Left renal pelvis (tissue), 4 donors: ENCODE measurements at regions not wholly inside any gene's neighbourhood (a gene's known extent, or its start where the extent isn't known, plus 50 kb on each side); places are given as distances from the start of the nearest gene placed in this dataset.
"Not testable (repeated sequence)": the region's sequence is repeated elsewhere in the genome, so short reads cannot be mapped to it uniquely, and the experiment has no call there.

Experiments
- DNase-seq, 4 donors: peaks; one replicate each; pipeline ENCODE4 v3.0.0-alpha.2; 2013; ENCODE audit warnings: low read depth in 4 of 4, low spot score in 3 of 4

GRCh38 chr2:105691947-105692390 lies 52.7 kb upstream of the NCK2 start:
- DNase-seq, result no peak

GRCh38 chr2:105690566-105690965 lies 54.1 kb upstream of the NCK2 start:
- no peak for DNase-seq

- no peak for DNase-seq
Observed at GRCh38 chr2:105689484-105689883, 55.2 kb upstream of the NCK2 start.

GRCh38 chr2:105688946-105689345 lies 55.8 kb upstream of the NCK2 start:
- no peak for DNase-seq

- DNase-seq, result no peak
Observed at GRCh38 chr2:105686588-105686987, 58.1 kb upstream of the NCK2 start.

- DNase-seq, result no peak
Observed at GRCh38 chr2:105683011-105683492, 61.7 kb upstream of the NCK2 start.

- DNase-seq, result no peak
Observed at GRCh38 chr2:105682401-105682800, 62.3 kb upstream of the NCK2 start.

- no peak for DNase-seq
Observed at GRCh38 chr2:105681927-105682326, 62.8 kb upstream of the NCK2 start.

- no peak for DNase-seq
Observed at GRCh38 chr2:105680357-105680756, 64.4 kb upstream of the NCK2 start.

- DNase-seq, result no peak
Observed at GRCh38 chr2:105678346-105678745, 66.4 kb upstream of the NCK2 start.

GRCh38 chr2:105677901-105678300 lies 66.8 kb upstream of the NCK2 start:
- no peak for DNase-seq

- DNase-seq, result no peak
Observed at GRCh38 chr2:105675841-105676240, 68.9 kb upstream of the NCK2 start.

- DNase-seq, result no peak
Observed at GRCh38 chr2:105674859-105675541, 69.7 kb upstream of the NCK2 start.

- peak; percentile 34 to 46 (median 40) for DNase-seq
Observed at GRCh38 chr2:105674401-105674800, 70.3 kb upstream of the NCK2 start.

GRCh38 chr2:105671156-105671555 lies 73.6 kb upstream of the NCK2 start:
- no peak for DNase-seq

- DNase-seq, result no peak
Observed at GRCh38 chr2:105669384-105669891, 75.3 kb upstream of the NCK2 start.

- no peak for DNase-seq
Observed at GRCh38 chr2:105665480-105665879, 79.2 kb upstream of the NCK2 start.

- no peak for DNase-seq
Observed at GRCh38 chr2:105660489-105660888, 84.2 kb upstream of the NCK2 start.

GRCh38 chr2:105655723-105656606 lies 88.7 kb upstream of the NCK2 start:
- not testable (repeated sequence) for DNase-seq

- no peak for DNase-seq
Observed at GRCh38 chr2:105655244-105655643, 89.5 kb upstream of the NCK2 start.

- DNase-seq, result no peak
Observed at GRCh38 chr2:105654474-105655004, 90.2 kb upstream of the NCK2 start.
